ENCODE measurements at regions not wholly inside any gene's neighbourhood (a gene's known extent, or its start where the extent isn't known, plus 50 kb on each side); places are given as distances from the start of the nearest gene placed in this dataset.
"Not testable (repeated sequence)": the region's sequence is repeated elsewhere in the genome, so short reads cannot be mapped to it uniquely, and the experiment has no call there.

DNA sequence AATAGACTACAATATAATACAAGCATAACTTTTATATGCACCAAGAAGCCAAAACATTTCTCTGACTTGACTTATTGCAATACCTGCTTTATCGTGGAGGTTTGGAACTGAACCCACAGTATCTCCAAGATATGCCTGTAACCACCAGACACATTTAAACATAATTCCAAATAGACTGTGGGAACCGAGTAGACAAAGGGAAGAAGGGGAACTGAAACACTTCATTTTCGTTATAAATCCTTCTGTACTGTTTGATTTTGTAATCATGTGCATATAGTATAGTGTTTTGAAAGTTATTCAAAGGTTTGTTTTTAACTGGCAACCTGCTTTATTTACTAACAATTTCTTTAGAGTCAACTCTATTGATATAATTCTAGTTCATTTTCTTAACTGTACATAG, 154.9 kb upstream of the BEND6 start:
- DNase-seq: no peak

- DNase-seq: no peak
These were observed 155.5 kb upstream of the DST start for GRCh38 chr6:56798163-56798562.

DNA sequence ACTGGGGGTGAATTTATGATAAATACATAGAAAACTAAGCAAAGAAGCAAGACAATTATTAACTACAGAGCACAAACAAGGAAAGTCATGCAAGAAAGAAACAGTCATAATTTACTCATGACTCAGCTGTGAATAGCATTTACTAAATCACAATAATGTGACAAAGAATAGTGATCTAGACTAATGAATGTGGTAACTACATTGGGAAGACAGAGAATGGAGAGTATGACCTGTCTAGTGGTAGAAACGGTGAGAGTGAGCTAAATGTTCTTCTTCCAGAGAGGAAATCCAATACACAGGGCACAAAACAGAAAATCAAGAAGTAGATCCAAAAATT, 153.5 kb upstream of the DST start:
- DNase-seq: no peak

DNA sequence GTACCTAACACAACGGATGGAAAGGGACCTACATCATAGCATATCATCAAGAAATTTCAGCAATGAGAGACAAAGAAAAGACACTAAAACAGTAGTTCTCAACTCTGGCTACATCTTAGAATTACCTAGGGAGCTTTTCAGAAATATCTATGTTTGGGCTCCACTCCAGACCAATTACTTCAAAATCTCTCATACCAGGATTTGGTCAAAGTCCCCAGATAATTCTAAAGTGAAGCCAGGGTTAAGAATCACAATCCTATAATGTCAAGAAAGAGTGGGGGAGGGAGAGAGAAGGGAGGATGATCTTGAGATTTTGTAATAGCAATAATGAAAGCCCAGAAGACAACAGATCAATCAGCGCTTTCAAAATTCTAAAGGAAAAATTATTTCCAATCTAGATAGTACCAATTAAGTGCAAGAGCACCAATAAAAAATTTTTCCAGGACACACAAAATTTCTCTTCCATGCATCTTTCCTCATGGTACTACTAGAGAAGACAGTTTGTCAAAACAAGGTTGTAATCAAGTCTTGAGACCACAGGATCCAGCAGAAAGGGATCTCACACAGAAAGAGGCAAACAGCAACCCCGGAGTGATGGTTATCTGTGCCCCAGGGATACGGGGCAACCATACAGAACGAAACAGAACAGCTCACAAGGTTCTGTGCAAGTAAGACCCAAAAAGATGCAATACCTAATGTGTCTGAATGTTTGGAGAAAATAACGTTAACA, 152.9 kb upstream of the DST start:
- no peak for DNase-seq

GRCh38 chr6:56794421-56794820, 151.7 kb upstream of the DST start:
- no peak for DNase-seq

- no peak for DNase-seq
These were observed 151.2 kb upstream of the DST start for GRCh38 chr6:56793938-56794337.

DNA sequence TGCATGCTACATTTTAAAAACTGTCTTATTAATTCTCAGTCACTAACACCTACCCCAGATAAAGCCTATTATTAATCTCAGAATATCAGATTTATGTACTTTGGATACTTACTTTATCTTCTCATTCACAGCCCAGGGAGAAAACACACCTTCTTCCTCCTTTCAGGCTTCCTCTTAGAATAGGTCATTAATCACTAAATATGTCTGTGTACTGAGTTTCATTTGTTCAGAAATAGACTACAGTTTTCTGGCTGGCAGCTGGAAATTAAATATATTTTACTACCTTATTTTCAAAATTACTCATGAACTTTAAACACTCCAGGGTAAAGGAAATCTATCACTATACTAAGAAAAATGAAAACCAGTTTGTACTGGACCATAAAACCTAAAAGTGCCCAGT, 147.7 kb upstream of the DST start:
- no peak for DNase-seq

DNA sequence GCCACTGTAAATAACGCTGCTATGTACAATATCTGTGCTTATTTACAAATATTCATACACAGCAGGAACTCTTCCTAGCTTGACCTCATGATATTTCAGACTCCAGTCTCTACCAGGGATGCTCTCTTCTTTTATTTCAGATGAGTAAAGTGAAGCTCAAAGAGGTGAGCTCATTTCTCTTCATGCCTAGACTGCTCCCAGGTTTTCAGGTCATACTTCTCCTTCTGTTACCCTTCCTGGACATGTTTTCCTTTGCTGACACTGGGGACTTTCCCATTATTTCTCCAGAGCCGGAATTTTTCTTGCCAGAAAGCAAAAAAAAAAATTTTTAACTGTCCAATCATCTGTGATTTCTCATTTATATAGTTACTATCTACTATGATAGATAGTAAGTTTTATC, 147.2 kb upstream of the DST start:
- no peak for DNase-seq

GRCh38 chr6:56789342-56789741, 146.7 kb upstream of the DST start:
- no peak for DNase-seq

GRCh38 chr6:56787209-56787608, 144.5 kb upstream of the DST start:
- DNase-seq: no peak

DNA sequence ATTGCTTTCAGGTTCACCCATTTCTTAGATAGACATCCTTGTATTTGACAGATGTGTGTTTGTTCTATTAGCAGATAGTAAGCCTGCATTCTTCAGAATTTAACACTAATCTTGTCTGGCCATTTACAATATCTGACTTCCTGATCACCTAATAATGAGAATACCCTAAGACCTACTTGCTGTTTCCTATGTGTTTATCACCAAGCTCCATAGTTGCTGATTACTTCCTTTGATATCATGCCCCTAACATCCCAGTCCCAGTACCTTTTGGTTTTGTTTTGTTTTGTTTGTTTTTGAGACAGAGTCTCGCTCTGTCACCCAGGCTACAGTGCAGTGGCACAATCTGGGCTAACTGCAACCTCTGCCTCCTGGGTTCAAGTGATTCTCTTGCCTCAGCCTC, 143.6 kb upstream of the DST start:
- DNase-seq: no peak

GRCh38 chr6:56785536-56785935, 142.8 kb upstream of the DST start:
- DNase-seq: not testable (repeated sequence)

DNA sequence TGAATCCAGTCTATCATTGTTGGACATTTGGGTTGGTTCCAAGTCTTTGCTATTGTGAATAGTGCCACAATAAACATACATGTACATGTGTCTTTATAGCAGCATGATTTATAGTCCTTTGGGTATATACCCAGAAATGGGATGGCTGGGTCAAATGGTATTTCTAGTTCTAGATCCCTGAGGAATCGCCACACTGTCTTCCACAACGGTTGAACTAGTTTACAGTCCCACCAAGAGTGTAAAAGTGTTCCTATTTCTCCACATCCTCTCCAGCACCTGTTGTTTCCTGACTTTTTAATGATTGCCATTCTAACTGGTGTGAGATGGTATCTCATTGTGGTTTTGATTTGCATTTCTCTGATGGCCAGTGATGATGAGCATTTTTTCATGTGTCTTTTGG, 137.4 kb upstream of the DST start:
- DNase-seq: not testable (repeated sequence)

DNA sequence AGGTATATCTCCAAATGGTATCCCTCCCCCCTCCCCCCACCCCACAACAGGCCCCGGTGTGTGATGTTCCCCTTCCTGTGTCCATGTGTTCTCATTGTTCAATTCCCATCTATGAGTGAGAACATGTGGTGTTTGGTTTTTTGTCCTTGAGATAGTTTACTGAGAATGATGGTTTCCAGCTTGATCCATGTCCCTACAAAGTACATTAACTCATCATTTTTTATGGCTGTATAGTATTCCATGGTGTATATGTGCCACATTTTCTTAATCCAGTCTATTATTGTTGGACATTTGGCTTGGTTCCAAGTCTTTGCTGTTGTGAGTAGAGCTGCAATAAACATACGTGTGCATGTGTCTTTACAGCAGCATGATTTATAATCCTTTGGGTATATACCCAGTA, 135.8 kb upstream of the DST start:
- not testable (repeated sequence) for DNase-seq

DNA sequence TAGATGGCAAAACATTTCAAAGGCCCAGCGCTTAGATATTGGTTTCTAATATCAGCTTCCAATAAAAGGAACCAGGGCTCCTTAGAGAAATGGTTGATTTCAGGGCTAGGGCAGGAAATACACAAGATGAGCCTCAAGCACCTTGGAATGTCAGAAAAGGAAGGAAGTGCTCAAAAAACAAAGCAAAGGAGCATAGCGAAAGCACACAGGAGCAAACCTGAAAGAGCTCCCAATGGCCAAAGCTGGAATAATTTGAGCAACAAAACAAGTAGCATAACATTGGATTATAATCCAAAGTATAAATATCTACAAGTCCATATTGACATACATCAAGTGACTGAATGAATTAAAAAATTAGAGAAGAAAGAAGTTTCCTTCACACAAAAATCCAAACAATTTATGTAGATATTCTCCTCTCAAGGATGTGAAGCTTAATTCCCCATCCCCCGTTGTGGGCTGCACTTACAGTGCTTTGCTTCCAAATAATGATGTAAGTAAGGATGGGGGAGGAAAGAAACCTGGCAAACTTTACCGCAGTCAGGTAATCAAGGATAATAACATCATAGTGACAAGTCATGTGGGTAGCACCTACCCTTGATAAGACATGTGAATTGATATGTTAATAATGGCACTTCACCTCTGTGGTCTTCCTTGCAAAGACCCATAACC, 132.9 kb upstream of the DST start:
- DNase-seq: no peak

- no peak for DNase-seq
These were observed 130.1 kb upstream of the DST start for GRCh38 chr6:56772737-56773184.

DNA sequence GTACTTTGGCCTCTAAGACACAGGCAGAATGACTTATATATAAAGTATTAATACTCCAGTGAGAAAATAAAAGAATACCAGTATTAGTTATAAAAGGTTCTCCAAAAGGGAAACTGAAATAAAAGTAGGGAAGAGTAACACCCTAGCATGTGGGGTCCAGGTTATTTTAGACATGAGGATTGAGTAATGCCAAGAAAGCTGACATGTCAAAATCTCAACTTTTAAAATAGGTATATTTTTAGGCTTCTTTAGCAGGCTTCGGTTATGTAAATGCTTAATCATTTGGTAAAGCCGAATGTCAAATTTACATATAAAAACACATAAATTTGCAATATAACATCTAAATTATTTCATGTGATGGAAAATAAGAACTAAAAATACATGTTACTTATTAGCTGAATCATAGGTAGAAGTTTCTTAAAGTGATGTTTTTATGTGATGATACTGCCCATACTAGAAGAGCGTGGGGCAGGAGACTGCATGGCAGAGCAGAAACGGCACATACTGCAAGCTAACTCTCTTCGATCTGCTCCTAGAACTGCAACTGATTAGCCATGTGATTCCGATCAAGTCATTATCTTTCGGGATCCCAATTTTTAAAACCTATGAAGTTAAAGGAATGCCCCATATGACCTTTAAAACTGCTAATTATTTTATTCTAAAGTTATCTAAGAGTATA, 129.4 kb upstream of the DST start:
- DNase-seq: no peak

- DNase-seq: no peak
These were observed 128.5 kb upstream of the DST start for GRCh38 chr6:56771189-56771588.

- no peak for DNase-seq
These were observed 127.4 kb upstream of the DST start for GRCh38 chr6:56770011-56770520.

DNA sequence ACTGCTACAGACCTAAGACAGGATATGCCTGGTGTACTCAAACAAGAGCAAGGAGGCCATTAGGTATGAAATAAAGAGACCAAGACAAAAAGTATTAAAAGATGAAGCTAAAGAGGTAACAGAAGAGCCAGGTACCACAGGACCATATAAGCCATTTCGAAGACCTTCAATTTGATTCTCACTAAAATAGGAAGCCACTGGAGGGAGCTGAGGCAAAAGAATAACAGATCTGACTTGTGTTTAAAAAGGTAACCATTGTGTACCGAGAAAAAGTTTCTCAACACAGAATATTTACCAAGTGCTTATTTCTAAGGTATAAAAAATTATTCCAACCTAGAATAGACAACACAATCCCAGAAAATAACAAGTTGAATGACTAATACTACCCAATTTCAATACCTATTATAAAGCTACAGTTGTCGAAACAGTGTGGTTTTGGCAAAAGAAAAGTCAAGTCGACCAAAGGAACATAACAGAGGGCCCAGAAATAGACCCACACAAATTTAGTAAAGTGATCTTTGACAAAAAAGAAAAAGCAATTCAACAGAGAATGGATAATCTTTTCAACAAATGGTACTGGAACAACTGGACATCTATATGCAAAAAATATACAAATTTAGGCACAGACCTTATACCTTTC, 125.3 kb upstream of the DST start:
- DNase-seq: no peak

- DNase-seq: no peak
These were observed 124.7 kb upstream of the DST start for GRCh38 chr6:56767435-56767834.

DNA sequence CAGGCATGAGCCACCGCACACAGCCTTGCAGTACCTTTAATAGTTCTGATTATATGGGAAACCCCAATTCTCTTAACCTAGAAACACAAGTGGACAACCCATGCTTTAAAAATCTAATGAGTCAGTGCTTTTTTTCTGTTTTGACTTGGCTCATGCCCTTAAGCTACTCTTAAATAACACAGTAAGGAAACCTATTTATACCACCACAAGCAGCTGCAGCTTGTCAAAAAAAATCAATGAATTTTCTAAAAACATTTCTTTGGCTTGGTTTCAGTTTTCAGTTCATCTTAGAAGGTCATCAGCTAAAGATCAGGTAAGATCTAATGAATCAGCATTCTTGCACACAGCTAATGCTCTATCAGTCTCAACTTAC, 124.1 kb upstream of the DST start:
- DNase-seq: no peak

DNA sequence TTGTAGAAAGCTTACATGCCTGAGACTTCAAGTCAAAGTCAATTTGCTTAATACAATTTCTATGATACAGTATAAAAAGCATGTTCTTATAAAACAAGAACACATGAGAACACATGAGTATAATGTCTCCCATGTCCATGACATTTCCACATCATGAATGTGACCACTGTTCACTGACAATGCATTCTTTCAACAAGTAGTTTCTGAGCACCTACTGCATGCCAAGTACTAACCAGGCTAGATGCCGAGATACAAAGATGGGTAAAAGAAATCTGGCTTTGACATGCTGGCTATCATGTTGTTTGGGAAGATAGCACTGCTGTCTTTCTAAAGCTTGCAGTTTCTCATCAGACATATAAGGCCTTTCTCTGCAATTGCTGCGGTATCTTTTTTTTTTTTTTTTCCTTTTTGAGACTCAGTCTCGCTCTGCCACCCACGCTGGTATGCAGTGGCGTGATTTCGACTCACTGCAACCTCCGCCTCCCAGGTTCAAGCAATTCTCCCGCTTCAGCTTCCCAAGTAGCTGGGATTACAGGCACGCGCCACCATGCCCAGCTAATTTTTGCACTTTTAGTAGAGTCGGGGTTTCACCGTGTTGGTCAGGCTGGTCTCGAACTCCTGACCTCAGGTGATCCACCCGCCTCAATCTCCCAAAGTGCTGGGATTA, 123.6 kb upstream of the DST start:
- DNase-seq: no peak

Data from AML-193 (cell line).